ENCODE measurements at regions not wholly inside any gene's neighbourhood (a gene's known extent, or its start where the extent isn't known, plus 50 kb on each side); places are given as distances from the start of the nearest gene placed in this dataset.

DNA sequence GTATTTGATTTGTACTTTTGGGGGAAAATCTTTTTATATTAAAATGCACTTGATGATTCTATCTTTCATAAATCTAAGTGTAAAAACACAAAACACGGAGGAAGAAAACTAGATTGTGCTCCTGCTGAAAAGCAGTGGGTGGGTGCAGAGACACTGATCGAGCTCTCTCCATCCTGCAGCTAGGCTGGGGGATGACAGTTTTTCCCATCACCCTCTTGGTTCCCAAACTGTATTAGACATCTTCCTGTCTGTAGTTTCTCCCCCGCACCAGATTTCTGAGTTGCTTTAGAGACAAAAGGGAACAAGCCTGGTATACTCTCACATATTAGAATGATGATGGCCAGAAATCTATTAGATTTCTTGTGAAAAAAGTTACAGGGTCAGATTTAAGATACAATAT is 99.6 kb downstream of the FAM114A2 start:
- TF ChIP-seq POLR2A (IDR thresholded peaks at IDR 0.05; ENCODE audit: low read depth, low read length) (no peak), FOS (IDR thresholded peaks at IDR 0.05; ENCODE audit: low read depth, low read length) (no peak), BHLHE40 (IDR thresholded peaks at IDR 0.05; ENCODE audit: low read depth, low read length) (no peak)
- TF ChIP-seq, protein P1, sequence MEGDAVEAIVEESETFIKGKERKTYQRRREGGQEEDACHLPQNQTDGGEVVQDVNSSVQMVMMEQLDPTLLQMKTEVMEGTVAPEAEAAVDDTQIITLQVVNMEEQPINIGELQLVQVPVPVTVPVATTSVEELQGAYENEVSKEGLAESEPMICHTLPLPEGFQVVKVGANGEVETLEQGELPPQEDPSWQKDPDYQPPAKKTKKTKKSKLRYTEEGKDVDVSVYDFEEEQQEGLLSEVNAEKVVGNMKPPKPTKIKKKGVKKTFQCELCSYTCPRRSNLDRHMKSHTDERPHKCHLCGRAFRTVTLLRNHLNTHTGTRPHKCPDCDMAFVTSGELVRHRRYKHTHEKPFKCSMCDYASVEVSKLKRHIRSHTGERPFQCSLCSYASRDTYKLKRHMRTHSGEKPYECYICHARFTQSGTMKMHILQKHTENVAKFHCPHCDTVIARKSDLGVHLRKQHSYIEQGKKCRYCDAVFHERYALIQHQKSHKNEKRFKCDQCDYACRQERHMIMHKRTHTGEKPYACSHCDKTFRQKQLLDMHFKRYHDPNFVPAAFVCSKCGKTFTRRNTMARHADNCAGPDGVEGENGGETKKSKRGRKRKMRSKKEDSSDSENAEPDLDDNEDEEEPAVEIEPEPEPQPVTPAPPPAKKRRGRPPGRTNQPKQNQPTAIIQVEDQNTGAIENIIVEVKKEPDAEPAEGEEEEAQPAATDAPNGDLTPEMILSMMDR (conservative IDR thresholded peaks at IDR 0.05; ENCODE audit: low read depth, low read length), result no peak

Data from IMR-90 (cell line).